Adrenal gland (tissue), 9 donors: ENCODE measurements at regions not wholly inside any gene's neighbourhood (a gene's known extent, or its start where the extent isn't known, plus 50 kb on each side); places are given as distances from the start of the nearest gene placed in this dataset.
A peak's percentile ranks its signal among the peaks of the same experiment; 100 is the strongest.

Source experiments
- DNase-seq, 7 donors: peaks; one replicate each; pipeline ENCODE4 v3.0.0-alpha.2; 2019 to 2020
- H3K27ac ChIP-seq, 5 donors: fragments of 200-600 bp; sonication (generic) in 4 of 5; 1 replicate in 3 of 5; 2 replicates in 2 of 5; pipeline versions ENCODE4 v1.5.1 to v1.8.0; 2016 to 2020; ENCODE audit warnings: mild to moderate bottlenecking in 1 of 5
- H3K27me3 ChIP-seq: fragments of 200-600 bp; 2 replicates; pipeline ENCODE4 v1.8.0; 2021
- H3K36me3 ChIP-seq, 2 donors: fragments of 200-600 bp; replicated peaks in 1 of 2; 1 replicate in 1 of 2; 2 replicates in 1 of 2; pipeline versions ENCODE4 v1.5.1 to v1.8.0; 2018 to 2022
- H3K4me1 ChIP-seq, 2 donors: fragments of 200-600 bp; replicated peaks in 1 of 2; 1 replicate in 1 of 2; 2 replicates in 1 of 2; pipeline versions ENCODE4 v1.5.1 to v1.8.0; 2018 to 2021
- H3K4me3 ChIP-seq, 4 donors: fragments of 200-600 bp; sonication (generic) in 3 of 4; one replicate each; pipeline ENCODE4 v1.5.1; 2016 to 2018
- H3K9me3 ChIP-seq, 3 donors: fragments of 200-600 bp; sonication (generic) in 1 of 3; replicated peaks in 1 of 3; 1 replicate in 2 of 3; 2 replicates in 1 of 3; pipeline versions ENCODE4 v1.5.1 to v1.8.0; 2016 to 2021
- CTCF ChIP-seq, 6 experiments: fragments of 450-650 bp in 4 of 6; fragments of 200-600 bp in 2 of 6; sonication (generic) in 1 of 6; IDR thresholded peaks; 1 replicate in 5 of 6; 2 replicates in 1 of 6; pipeline versions ENCODE4 v1.5.1 to v1.8.0; 2016 to 2021; ENCODE audit warnings: antibody characterized with exemption in 6 of 6, mild to moderate bottlenecking in 2 of 6, moderate library complexity in 1 of 6
- POLR2A ChIP-seq, 2 donors: fragments of 450-650 bp; IDR thresholded peaks; one replicate each; pipeline ENCODE4 v1.6.1; 2017; ENCODE audit warnings: antibody characterized with exemption in 2 of 2, mild to moderate bottlenecking in 2 of 2, moderate library complexity in 1 of 2
- WGBS, 4 donors: extraction: QIAGEN DNeasy Blood & Tissue Kit in 2 of 4; methylation state at CpG; one replicate each; pipeline versions ENCODE4 v1.1.5 to v1.1.7; 2013 to 2017; 5-methylcytosine and 5-hydroxymethylcytosine counted together
- intact Hi-C, 2 donors: fragments of 100-400 bp; cut with DNase I; formaldehyde crosslinking; loops; one replicate each; pipeline versions ENCODE4 v1.14.1 to v1.15.0; 2022 to 2023
- donor health status: healthy with polysubstance abuse.
- donor health status: Bipolar disorder and iron deficiency.
- donor health status: DM: yes; HTN: yes; CAD: no.
- donor health status: DM: no; HTN: no; CAD: no.
- donor health status: DM: no; HTN: no; CAD: no.

DNA sequence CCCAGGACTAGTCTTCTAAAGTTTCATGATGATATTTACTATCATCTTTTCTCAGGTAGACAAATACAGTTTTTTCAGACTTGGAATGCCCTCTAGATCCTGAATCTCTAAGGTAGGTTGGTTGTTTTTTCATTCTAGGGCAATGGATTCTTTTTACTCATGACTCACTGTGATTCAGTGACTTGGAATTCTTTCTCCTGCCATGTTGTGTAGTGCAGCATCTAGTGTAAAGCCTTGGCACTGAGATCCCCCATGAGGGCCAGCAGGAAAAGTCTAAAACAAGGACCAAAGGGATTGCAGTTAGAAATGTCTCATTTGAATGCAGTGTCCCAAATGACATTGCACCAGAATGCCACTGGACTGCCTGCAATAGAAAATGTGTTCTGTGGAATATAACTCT lies 430.4 kb downstream of the NEBL start:
- Histone ChIP-seq H3K9me3 (no peaks in the 10 kb centered on the region), H3K36me3 (no peaks in the 10 kb centered on the region), H3K4me3 (no peak overlapping the region), H3K27ac (no peak overlapping the region), H3K4me1 (no peaks in the 10 kb centered on the region), H3K27me3 (no peaks in the 10 kb centered on the region)
- TF ChIP-seq POLR2A (IDR thresholded peaks at IDR 0.05): no peak
- no peak for TF ChIP-seq CTCF (IDR thresholded peaks at IDR 0.05)
- peak in 2 of 7 donors; percentile 27 to 34 for DNase-seq
- intact Hi-C loops: no loop called here

- intact Hi-C loops: no loop called here
Observed at GRCh38 chr10:20457649-20458048, 439.5 kb downstream of the NEBL start.

GRCh38 chr10:20455774-20456173 lies 441.3 kb downstream of the NEBL start:
- Histone ChIP-seq H3K36me3 (no peaks in the 10 kb centered on the region), H3K27ac (no peak overlapping the region), H3K27me3 (no peaks in the 10 kb centered on the region), H3K4me1 (no peaks in the 10 kb centered on the region), H3K4me3 (no peak overlapping the region), H3K9me3 (no peaks in the 10 kb centered on the region)
- intact Hi-C loops: no loop called here
- 52 to 58% (median 56%) methylated on average over 4 of the region's 4 CpGs for WGBS, 4 donors
- TF ChIP-seq POLR2A (IDR thresholded peaks at IDR 0.05): no peak
- TF ChIP-seq CTCF (IDR thresholded peaks at IDR 0.05): no peak
- DNase-seq: no peak

More at GRCh38 chr10:20457649-20458048, 439.5 kb downstream of the NEBL start:
- H3K4me1 ChIP-seq: no peaks in the 10 kb centered on the region
- H3K4me3 ChIP-seq: no peak overlapping the region
- no peak overlapping the region for H3K27ac ChIP-seq
- H3K9me3 ChIP-seq: no peaks in the 10 kb centered on the region
- no peak for TF ChIP-seq POLR2A (IDR thresholded peaks at IDR 0.05)
- no peak for TF ChIP-seq CTCF (IDR thresholded peaks at IDR 0.05)
- 77 to 84% (median 82%) methylated on average over 2 of the region's 2 CpGs for WGBS, 4 donors
- no peaks in the 10 kb centered on the region for H3K36me3 ChIP-seq
- DNase-seq: no peak
- no peaks in the 10 kb centered on the region for H3K27me3 ChIP-seq

- Histone ChIP-seq H3K9me3 (no peaks in the 10 kb centered on the region), H3K27me3 (no peaks in the 10 kb centered on the region), H3K27ac (no peak overlapping the region), H3K4me1 (no peaks in the 10 kb centered on the region), H3K4me3 (no peak overlapping the region), H3K36me3 (no peaks in the 10 kb centered on the region)
- WGBS, 4 donors: 70 to 84% (median 76%) methylated on average over 5 of the region's 5 CpGs
- no peak for DNase-seq
- intact Hi-C loops: no loop called here
- TF ChIP-seq POLR2A (IDR thresholded peaks at IDR 0.05): no peak
- no peak for TF ChIP-seq CTCF (IDR thresholded peaks at IDR 0.05)
Observed at GRCh38 chr10:20454331-20454730, 442.8 kb downstream of the NEBL start.
